NCI-H146 treated with DMSO at 0.1 percent for 48 hours (cell line): ENCODE measurements at regions not wholly inside any gene's neighbourhood (a gene's known extent, or its start where the extent isn't known, plus 50 kb on each side); places are given as distances from the start of the nearest gene placed in this dataset.

Experiments
- DNase-seq: peaks from one replicate; lab custom pipeline; 2025; ENCODE audit not compliant: unreplicated experiment; lab: John Stamatoyannopoulos, UW

DNA sequence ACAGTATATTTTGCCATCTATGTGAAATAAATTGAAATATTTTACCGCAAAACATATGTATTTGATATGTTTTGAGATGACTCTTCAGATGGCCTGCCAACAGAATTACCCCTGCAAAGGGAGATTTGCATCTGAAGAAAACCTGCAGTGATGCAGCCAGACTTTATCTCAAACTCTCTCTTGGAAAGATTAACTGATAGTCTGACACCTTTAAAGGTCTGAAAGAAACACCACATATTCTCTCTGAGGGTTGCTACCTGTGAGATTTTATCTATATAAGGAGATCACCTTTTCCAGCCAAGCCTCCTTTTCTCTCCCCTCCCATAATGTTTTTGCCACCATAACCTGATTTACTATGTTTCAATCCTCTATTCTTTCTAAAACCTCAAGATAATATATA, 1106.3 kb upstream of the IGFBP7 start:
- no peak for DNase-seq

DNA sequence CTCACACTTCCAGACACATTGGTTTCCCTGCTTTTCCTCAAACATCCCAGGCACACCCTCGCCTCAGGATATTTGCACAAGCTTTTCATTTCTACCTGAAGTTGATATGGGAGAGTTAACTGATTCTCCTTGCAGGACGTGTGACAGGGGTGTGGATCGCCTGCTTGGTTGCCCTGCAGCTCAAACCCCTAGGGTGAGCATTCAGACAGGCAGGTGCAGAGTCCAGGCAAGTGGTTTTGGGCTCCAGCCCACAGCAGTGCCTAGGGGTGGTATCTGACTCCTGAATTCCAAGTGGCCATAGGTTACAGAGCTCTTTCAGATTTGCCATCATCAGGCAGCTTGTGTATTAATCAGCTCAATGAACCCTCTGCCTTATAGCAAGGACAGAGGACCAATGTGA, 1104.2 kb upstream of the IGFBP7 start:
- DNase-seq, result peak; percentile 27

DNA sequence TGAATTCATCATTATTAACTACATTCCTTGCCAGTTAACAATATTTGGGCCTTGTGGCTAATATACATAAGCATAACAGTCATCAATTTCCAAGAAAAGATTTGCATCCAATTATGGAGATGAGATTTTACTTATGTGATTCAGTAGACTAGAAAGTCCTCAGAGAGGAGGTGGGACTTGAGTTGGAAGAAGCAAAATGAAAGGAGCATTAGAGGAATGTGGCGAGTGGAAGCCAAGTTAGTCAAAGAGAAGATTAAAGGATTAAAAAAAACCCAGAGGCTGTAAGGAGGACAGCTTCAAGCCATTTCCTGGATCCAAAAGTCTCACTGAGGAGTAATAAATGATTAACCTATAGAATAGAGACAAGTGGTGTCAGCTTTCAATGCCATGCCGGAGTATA, 1099.4 kb upstream of the IGFBP7 start:
- no peak for DNase-seq

DNA sequence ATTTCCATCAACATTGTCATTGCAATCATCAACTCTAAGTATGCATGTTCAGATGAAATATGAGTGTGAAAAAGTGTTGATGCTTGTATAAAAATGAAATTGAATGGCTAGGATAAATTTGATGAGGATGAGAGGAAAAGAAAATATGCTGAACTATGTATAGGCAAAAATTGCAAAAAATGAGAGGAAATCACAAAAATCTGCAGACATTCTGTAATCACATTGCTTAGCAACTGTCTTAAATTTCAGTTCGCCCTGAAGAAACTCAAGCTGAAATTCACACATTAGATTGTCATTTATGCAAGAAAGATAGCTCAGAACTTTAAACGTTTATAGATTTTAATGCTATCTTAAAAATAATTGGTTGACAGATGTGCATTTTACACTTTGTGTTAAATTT, 1098.8 kb upstream of the IGFBP7 start:
- DNase-seq, result no peak

GRCh38 chr4:58205446-58206235, 1095.5 kb upstream of the IGFBP7 start:
- no peak for DNase-seq

- no peak for DNase-seq
Observed at GRCh38 chr4:58192217-58192616, 1082.0 kb upstream of the IGFBP7 start.

GRCh38 chr4:58191109-58191508, 1080.9 kb upstream of the IGFBP7 start:
- peak; percentile 50 for DNase-seq

GRCh38 chr4:58188316-58188715, 1078.1 kb upstream of the IGFBP7 start:
- DNase-seq, result no peak

DNA sequence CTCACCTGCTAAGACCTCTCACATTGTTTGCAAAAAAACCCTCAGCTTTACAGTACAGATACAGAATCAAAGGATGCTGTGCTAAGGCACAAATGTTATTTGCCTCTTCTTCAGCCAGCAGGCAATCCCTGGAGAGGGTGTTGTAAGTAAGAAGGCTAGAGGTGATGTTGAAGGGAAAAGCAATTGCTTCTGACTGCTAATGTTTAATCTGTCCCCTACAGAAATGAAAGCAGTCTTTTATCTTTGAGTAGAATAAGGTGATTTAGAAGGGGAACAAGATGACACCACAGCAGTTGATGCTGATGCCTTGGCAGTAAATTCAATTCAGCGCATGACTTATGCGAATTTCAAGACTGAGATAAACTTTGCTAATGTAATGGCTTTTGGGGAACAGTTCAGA, 1064.8 kb upstream of the IGFBP7 start:
- DNase-seq, result no peak

GRCh38 chr4:58166490-58166889, 1056.3 kb upstream of the IGFBP7 start:
- peak; percentile 29 for DNase-seq

DNA sequence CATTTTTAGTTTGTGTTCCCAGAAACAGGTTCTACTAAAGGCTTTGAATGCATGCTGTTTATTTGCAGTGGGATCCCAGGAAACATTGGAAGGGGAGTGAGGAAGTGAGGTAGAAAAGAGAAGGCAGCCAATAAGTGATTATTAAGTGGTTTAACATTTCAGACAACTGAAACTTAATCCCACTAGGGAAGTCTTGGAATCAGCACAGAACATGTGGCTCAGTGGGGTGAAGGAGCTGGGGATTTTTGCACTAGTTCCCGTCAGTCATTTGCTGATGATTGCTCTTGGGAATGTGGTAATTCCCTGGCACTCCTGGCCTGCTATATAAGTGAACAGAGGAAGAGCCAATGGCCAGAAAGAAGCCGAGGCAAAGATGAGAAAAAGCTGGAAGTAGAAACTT, 1053.0 kb upstream of the IGFBP7 start:
- DNase-seq, result no peak

- no peak for DNase-seq
Observed at GRCh38 chr4:58149404-58150085, 1039.4 kb upstream of the IGFBP7 start.

DNA sequence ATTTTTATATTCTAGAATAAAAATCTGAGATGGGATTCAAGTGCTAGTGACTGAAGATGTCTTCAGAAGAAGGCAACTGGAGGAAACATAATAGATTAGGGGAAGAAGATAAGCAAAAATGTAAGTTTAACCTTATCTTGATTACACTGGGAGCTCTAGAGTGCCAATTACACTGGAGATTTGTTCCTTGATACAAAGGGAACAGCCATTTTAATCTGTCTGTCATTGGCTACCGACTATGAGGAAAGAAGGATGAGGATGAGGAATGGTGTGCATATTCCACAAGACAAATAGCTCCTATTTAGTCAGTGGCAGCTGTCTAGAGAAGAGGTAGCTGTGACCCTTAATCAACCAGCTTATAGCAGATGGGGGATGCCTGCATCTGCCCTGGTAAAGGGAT, 1034.5 kb upstream of the IGFBP7 start:
- DNase-seq, result no peak

- no peak for DNase-seq
Observed at GRCh38 chr4:58138786-58139668, 1028.8 kb upstream of the IGFBP7 start.

GRCh38 chr4:58136604-58137003, 1026.4 kb upstream of the IGFBP7 start:
- no peak for DNase-seq

DNA sequence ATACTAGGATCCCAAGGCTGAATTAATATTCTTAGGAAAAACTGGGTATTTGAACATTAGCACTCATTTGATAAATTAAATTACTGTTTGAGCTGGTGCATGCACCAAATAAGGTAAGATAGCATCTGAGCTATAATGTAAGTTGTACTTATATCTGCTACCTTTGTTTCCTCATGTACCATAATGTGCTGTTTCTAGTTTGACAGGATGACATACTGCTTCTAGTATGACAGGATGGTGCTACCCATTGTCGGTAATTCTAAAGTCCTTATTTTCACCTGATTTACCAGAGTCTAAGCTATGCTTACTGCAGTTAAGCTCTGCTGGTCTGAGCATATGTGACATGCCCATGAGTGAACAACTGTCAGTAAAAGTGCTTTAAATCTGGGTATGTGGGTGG, 1017.5 kb upstream of the IGFBP7 start:
- DNase-seq, result no peak

DNA sequence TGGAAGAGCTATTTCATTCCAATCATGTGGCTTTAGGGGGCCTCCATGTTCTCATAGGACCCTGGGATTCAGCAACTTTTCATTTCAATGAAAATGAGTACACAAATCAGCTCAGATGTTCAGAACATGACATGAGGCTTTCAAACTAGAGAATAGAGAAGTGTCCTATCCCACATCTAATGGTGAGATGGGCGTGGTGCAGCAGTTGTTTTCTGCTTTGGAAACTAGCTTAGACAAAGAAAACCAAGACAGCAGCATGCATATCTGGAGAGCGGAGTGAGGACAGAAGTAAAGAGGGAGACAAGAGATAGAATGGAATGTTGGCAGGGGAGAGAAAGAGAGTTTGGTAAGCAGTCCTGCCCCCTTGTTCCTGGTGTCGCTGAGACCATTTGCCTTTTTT, 1009.1 kb upstream of the IGFBP7 start:
- DNase-seq, result no peak

- no peak for DNase-seq
Observed at GRCh38 chr4:58113126-58113525, 1002.9 kb upstream of the IGFBP7 start.

DNA sequence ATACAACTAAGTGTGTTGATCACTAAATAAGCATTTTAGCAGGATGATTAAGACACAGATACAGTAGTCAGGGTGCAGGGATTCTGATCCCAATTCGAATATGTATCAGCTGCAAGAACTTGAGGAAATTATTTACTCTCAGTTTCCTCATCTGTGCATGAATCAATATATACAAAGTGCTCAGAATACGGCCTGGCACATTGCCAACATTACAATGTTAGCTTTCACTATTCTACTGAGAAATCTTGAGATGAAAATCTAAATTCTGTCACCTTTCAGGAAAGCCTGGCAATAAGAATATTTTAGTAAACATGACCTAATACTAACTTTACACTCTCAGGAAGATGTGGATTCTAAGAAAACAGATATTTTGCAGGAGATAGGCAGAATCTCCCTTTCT, 1001.6 kb upstream of the IGFBP7 start:
- DNase-seq, result no peak

- DNase-seq, result no peak
Observed at GRCh38 chr4:58093352-58093751, 983.2 kb upstream of the IGFBP7 start.

DNA sequence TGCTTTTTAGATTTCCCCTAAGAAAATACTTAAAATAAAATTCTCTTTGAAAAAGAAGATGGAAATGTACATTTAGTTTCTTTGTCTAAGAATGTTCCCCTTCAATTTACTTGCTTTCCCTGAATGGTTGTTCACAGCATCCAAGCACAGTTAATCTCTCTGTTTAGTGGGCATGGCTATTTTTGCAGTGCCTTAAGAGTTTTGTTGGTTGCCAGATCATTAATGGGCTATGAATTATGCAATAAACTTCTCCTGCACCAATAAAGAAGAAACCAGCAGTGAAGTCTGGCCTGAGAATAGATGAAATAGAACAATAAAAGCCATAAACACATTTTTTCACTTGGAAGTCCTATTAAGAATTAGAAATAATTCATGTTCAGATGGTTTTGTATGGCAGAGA, 980.4 kb upstream of the IGFBP7 start:
- no peak for DNase-seq

GRCh38 chr4:58081356-58081755, 971.2 kb upstream of the IGFBP7 start:
- DNase-seq, result no peak
